WTC11 (cell line): ENCODE measurements at regions not wholly inside any gene's neighbourhood (a gene's known extent, or its start where the extent isn't known, plus 50 kb on each side); places are given as distances from the start of the nearest gene placed in this dataset.

ENCODE experiments used
- ATAC-seq: fragments of 200-7000 bp; cut with Tn5 transposase; 2 replicates; pipeline ENCODE4 v1.10.0; 2021; ENCODE audit warnings: mild to moderate bottlenecking, moderate library complexity
- CTCF ChIA-PET: fragments of 300-600 bp; sonication (Branson Sonifier 250); formaldehyde crosslinking; loops from one replicate; lab custom pipeline; 2021; ENCODE audit warnings: antibody characterized with exemption; lab: Charles Lee
- POLR2A ChIA-PET: fragments of 350-600 bp; sonication (Branson Sonifier 250); formaldehyde crosslinking; loops from one replicate; lab custom pipeline; 2021; ENCODE audit warnings: antibody characterized with exemption; lab: Charles Lee
- DNase-seq: peaks from one replicate; pipeline ENCODE4 v3.0.0; 2021; ENCODE audit warnings: low spot score
- H3K27ac Mint-ChIP-seq: 2 replicates; pipeline ENCODE4 v1.8.0; 2021; ENCODE audit warnings: mixed read lengths
- H3K27me3 Mint-ChIP-seq: 2 replicates; pipeline ENCODE4 v1.8.0; 2021; ENCODE audit warnings: low read depth, mild to moderate bottlenecking, moderate library complexity, mixed read lengths
- H3K36me3 Mint-ChIP-seq: 2 replicates; pipeline ENCODE4 v1.8.0; 2021; ENCODE audit warnings: mixed read lengths
- H3K4me1 Mint-ChIP-seq: 2 replicates; pipeline ENCODE4 v1.8.0; 2022; ENCODE audit warnings: mixed read lengths
- H3K4me3 Mint-ChIP-seq: 2 replicates; pipeline ENCODE4 v1.8.0; 2021; ENCODE audit warnings: mild to moderate bottlenecking, moderate library complexity, mixed read lengths
- H3K9me3 Mint-ChIP-seq: 2 replicates; pipeline ENCODE4 v1.8.0; 2021; ENCODE audit warnings: mixed read lengths
- ESRRA ChIP-seq: sonication (generic); formaldehyde crosslinking; IDR thresholded peaks from 2 replicates; pipeline ENCODE4 v1.8.1; 2022; ENCODE audit warnings: mild to moderate bottlenecking, missing genetic modification reagents, borderline replicate concordance
- GABPB1 ChIP-seq: sonication (generic); formaldehyde crosslinking; IDR thresholded peaks from 2 replicates; pipeline ENCODE4 v1.8.1; 2023; ENCODE audit warnings: mild to moderate bottlenecking, missing genetic modification reagents
- IRF2 ChIP-seq: sonication (generic); formaldehyde crosslinking; IDR thresholded peaks from 2 replicates; pipeline ENCODE4 v1.8.0; 2022; ENCODE audit warnings: low read depth, missing genetic modification reagents, borderline replicate concordance
- KAT7 ChIP-seq: sonication (generic); formaldehyde crosslinking; IDR thresholded peaks from 2 replicates; pipeline ENCODE4 v1.8.1; 2023; ENCODE audit warnings: missing genetic modification reagents, mild to moderate bottlenecking, borderline replicate concordance
- MXD4 ChIP-seq: fragments of 250-450 bp; sonication (Bioruptor Pico); IDR thresholded peaks from 2 replicates; pipeline ENCODE4 v1.8.0; 2021; ENCODE audit warnings: mild to moderate bottlenecking, moderate library complexity, borderline replicate concordance
- NR1H2 ChIP-seq: sonication (generic); formaldehyde crosslinking; IDR thresholded peaks from 2 replicates; pipeline ENCODE4 v1.9.0; 2021; ENCODE audit warnings: mild to moderate bottlenecking, moderate library complexity, missing genetic modification reagents
- SOX15 ChIP-seq: fragments of 250-450 bp; sonication (Bioruptor Pico); IDR thresholded peaks from 2 replicates; pipeline ENCODE4 v1.9.0; 2021; ENCODE audit warnings: mild to moderate bottlenecking
- TEAD4 ChIP-seq: sonication (generic); formaldehyde crosslinking; IDR thresholded peaks from 2 replicates; pipeline ENCODE4 v1.8.0; 2022; ENCODE audit warnings: mild to moderate bottlenecking, missing genetic modification reagents
- ZNF219 ChIP-seq: sonication (generic); formaldehyde crosslinking; IDR thresholded peaks from 2 replicates; pipeline ENCODE4 v1.8.0; 2023; ENCODE audit warnings: missing genetic modification reagents, mild to moderate bottlenecking, borderline replicate concordance
- ZNF232 ChIP-seq: sonication (generic); formaldehyde crosslinking; IDR thresholded peaks from 2 replicates; pipeline ENCODE4 v1.8.0; 2022; ENCODE audit warnings: mild to moderate bottlenecking, missing genetic modification reagents
- ZNF317 ChIP-seq: sonication (generic); formaldehyde crosslinking; IDR thresholded peaks from 2 replicates; pipeline ENCODE4 v1.8.1; 2023; ENCODE audit warnings: low read depth, mild to moderate bottlenecking, moderate library complexity, missing genetic modification reagents, borderline replicate concordance
- ZNF396 ChIP-seq: fragments of 250-450 bp; sonication (Bioruptor Pico); IDR thresholded peaks from 2 replicates; pipeline ENCODE4 v1.8.0; 2021; ENCODE audit warnings: mild to moderate bottlenecking, moderate library complexity, borderline replicate concordance
- ZNF671 ChIP-seq: fragments of 250-450 bp; sonication (Bioruptor Pico); IDR thresholded peaks from 2 replicates; pipeline ENCODE4 v1.8.0; 2021; ENCODE audit warnings: mild to moderate bottlenecking
- TF ChIP-seq, protein P1 (sequence below): sonication (generic); formaldehyde crosslinking; IDR thresholded peaks from 2 replicates; pipeline ENCODE4 v1.8.0; 2022; ENCODE audit warnings: mild to moderate bottlenecking, missing genetic modification reagents
- TF ChIP-seq, protein P2 (sequence below): sonication (generic); formaldehyde crosslinking; IDR thresholded peaks from 2 replicates; pipeline ENCODE4 v1.8.1; 2022; ENCODE audit warnings: mild to moderate bottlenecking, moderate library complexity, missing genetic modification reagents
- TF ChIP-seq, protein P3 (sequence below): fragments of 250-450 bp; sonication (Bioruptor Pico); conservative IDR thresholded peaks from 2 replicates; pipeline ENCODE4 v1.9.0; 2021; ENCODE audit warnings: mild to moderate bottlenecking
- TF ChIP-seq, protein P4 (sequence below): sonication (generic); formaldehyde crosslinking; IDR thresholded peaks from 2 replicates; pipeline ENCODE4 v1.8.1; 2022; ENCODE audit warnings: mild to moderate bottlenecking, missing genetic modification reagents, moderate library complexity, borderline replicate concordance
- TF ChIP-seq, protein P5 (sequence below): sonication (generic); formaldehyde crosslinking; IDR thresholded peaks from 2 replicates; pipeline ENCODE4 v1.8.1; 2023; ENCODE audit warnings: mild to moderate bottlenecking, missing genetic modification reagents, moderate library complexity
- TF ChIP-seq, protein P6 (sequence below): sonication (generic); formaldehyde crosslinking; IDR thresholded peaks from 2 replicates; pipeline ENCODE4 v1.8.1; 2023; ENCODE audit warnings: mild to moderate bottlenecking, missing genetic modification reagents

DNA sequence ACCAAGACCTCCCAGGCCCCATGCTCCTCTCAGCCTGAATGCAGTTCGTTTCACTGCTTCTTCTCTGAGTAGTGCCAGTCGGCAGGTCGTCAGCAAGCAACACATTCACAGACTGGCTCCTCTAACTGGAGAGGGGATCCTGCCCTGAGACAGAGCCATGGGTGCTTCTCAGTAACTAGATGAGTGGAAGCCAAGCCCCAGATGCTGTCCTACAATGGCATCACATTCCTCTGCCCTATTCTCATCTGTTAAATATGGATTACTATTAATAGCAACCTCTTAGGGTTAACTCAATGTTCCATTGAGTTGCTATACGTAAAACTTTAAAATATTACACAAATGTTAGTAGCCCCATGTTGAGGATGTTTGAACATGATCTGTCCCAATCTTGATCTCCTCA, 84.2 kb upstream of the S1PR1 start:
- Mint-ChIP-seq H3K9me3 (no peaks in the 10 kb centered on the region), H3K27me3 (no peaks in the 10 kb centered on the region; the same call in 1 of the 2 replicates), H3K4me3 (no peak overlapping the region), H3K27ac (no peak overlapping the region), H3K36me3 (no peaks in the 10 kb centered on the region), H3K4me1 (peaks cover 17% of the 10 kb centered on the region)
- CTCF ChIA-PET: no interaction called here
- TF ChIP-seq ZNF396 (CRISPR knock-in tag): no peak
- no peak for TF ChIP-seq KAT7
- no peak for TF ChIP-seq GABPB1 (CRISPR knock-in tag)
- ATAC-seq (no peak), DNase-seq (no peak)
- POLR2A ChIA-PET: no interaction called here

DNA sequence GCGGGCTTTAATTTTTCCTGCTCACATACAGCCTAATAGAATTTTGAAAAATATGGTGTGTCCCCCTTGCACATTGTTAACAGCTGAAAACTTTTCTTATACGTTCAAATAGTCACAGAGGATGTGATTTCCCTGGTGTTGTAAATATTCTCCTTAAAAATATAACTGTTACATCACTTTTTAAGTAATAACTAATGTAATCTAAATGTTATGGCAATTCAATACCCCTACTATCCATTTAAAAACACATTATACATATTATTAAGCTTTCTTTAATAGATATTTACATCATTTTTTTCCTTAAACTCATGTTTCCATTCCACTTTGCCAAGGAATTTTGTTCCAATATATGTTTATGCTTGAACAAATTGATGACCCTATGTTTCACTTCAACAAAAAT, 85.5 kb upstream of the S1PR1 start:
- POLR2A ChIA-PET: no interaction called here
- DNase-seq (no peak), ATAC-seq (no peak)
- Mint-ChIP-seq H3K27ac (no peak overlapping the region), H3K4me1 (peaks cover 21% of the 10 kb centered on the region), H3K36me3 (no peaks in the 10 kb centered on the region), H3K9me3 (no peaks in the 10 kb centered on the region), H3K27me3 (no peaks in the 10 kb centered on the region), H3K4me3 (no peak overlapping the region)
- no peak for TF ChIP-seq NR1H2 (CRISPR knock-in tag)
- TF ChIP-seq TEAD4: no peak
- TF ChIP-seq ZNF671 (CRISPR knock-in tag): no peak
- no peak for TF ChIP-seq ZNF219 (CRISPR knock-in tag)
- TF ChIP-seq IRF2 (CRISPR knock-in tag): no peak
- no peak for TF ChIP-seq MXD4 (CRISPR knock-in tag)
- TF ChIP-seq ESRRA (CRISPR knock-in tag): no peak
- TF ChIP-seq, protein P1, sequence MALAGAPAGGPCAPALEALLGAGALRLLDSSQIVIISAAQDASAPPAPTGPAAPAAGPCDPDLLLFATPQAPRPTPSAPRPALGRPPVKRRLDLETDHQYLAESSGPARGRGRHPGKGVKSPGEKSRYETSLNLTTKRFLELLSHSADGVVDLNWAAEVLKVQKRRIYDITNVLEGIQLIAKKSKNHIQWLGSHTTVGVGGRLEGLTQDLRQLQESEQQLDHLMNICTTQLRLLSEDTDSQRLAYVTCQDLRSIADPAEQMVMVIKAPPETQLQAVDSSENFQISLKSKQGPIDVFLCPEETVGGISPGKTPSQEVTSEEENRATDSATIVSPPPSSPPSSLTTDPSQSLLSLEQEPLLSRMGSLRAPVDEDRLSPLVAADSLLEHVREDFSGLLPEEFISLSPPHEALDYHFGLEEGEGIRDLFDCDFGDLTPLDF (CRISPR knock-in tag): no peak
- CTCF ChIA-PET: no interaction called here

DNA sequence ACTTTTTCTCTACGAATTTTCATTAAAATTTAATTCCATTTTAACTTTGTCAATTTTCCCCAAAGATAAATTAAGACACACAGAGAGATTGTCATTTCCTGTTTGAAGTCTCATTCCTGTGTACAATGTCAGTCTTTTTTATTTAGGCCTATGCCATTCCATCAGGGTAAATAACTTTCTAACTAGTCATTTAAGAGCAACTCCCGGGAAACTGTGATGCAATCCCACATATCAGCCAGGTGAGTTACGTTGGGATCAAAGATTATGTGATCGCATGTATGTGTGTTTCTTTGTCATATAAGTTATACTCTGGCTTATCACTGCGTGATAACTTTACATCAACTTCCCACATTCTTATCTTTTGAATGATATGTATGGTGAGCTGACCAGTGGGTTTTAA, 86.1 kb upstream of the S1PR1 start:
- Mint-ChIP-seq H3K36me3 (no peaks in the 10 kb centered on the region), H3K4me1 (peaks cover 21% of the 10 kb centered on the region), H3K4me3 (no peak overlapping the region), H3K9me3 (no peaks in the 10 kb centered on the region), H3K27me3 (no peaks in the 10 kb centered on the region), H3K27ac (no peak overlapping the region; the same call in 1 of the 2 replicates)
- ATAC-seq: no peak
- DNase-seq: no peak
- ChIA-PET POLR2A (no interaction called here), CTCF (no interaction called here)
- TF ChIP-seq, protein P2, sequence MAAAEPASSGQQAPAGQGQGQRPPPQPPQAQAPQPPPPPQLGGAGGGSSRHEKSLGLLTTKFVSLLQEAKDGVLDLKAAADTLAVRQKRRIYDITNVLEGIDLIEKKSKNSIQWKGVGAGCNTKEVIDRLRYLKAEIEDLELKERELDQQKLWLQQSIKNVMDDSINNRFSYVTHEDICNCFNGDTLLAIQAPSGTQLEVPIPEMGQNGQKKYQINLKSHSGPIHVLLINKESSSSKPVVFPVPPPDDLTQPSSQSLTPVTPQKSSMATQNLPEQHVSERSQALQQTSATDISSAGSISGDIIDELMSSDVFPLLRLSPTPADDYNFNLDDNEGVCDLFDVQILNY (CRISPR knock-in tag): no peak
- 0 out of 2 replicates have a peak, but pooled peaks have one; percentile 15 for TF ChIP-seq GABPB1 (CRISPR knock-in tag)

DNA sequence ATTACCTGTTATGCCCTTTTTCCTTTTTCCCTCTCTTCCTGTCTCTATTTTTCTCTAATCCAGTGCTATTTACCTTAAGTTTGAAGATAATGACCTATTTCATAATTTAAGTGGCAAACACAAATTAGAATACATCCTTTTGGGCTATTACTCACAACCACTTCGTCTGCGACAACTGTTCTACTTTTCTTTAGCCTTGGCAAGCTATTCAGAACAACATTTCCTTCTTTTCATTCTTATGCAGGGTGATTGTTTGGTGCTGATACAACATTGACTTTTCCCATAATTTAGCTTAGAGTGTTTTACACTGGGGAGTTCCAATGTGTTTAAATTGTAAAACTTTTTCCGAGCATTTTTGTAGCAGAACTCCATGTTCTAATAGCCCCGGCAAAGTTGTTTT, 86.6 kb upstream of the S1PR1 start:
- ATAC-seq (no peak), DNase-seq (no peak)
- peaks cover 21% of the 10 kb centered on the region for H3K4me1 Mint-ChIP-seq
- POLR2A ChIA-PET: no interaction called here
- CTCF ChIA-PET: no interaction called here
- no peaks in the 10 kb centered on the region for H3K36me3 Mint-ChIP-seq
- no peak for TF ChIP-seq ZNF232 (CRISPR knock-in tag)
- H3K4me3 Mint-ChIP-seq: no peak overlapping the region
- H3K27ac Mint-ChIP-seq: no peak overlapping the region
- no peaks in the 10 kb centered on the region for H3K9me3 Mint-ChIP-seq
- no peaks in the 10 kb centered on the region for H3K27me3 Mint-ChIP-seq

DNA sequence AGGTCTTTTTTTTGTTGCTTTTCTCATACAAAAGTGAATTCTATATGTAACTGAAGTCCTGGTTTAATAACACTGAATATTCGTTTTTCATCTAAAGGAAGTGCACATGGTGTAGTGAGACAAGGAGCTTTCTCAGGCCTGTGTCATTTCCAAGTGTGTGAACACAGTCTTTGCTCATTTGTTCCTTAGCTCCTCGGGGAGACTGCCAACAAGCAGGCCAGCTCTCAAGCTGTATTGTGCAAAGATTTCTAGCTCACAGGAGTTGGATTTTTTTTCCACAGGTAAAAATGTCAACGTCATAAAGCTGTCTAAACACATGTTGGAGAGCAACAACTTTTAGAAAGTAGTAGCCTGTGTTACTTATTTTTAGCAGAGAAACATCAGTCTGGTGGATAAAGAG, 87.8 kb upstream of the S1PR1 start:
- POLR2A ChIA-PET: no interaction called here
- ATAC-seq: 0 out of 2 replicates have a peak, but pooled peaks have one; percentile 26

More for the DNA sequence above, 87.8 kb upstream of the S1PR1 start:
- no peaks in the 10 kb centered on the region for H3K27me3 Mint-ChIP-seq
- peaks cover 21% of the 10 kb centered on the region for H3K4me1 Mint-ChIP-seq
- no peak for DNase-seq
- CTCF ChIA-PET: no interaction called here
- H3K36me3 Mint-ChIP-seq: no peaks in the 10 kb centered on the region
- TF ChIP-seq, protein P3, sequence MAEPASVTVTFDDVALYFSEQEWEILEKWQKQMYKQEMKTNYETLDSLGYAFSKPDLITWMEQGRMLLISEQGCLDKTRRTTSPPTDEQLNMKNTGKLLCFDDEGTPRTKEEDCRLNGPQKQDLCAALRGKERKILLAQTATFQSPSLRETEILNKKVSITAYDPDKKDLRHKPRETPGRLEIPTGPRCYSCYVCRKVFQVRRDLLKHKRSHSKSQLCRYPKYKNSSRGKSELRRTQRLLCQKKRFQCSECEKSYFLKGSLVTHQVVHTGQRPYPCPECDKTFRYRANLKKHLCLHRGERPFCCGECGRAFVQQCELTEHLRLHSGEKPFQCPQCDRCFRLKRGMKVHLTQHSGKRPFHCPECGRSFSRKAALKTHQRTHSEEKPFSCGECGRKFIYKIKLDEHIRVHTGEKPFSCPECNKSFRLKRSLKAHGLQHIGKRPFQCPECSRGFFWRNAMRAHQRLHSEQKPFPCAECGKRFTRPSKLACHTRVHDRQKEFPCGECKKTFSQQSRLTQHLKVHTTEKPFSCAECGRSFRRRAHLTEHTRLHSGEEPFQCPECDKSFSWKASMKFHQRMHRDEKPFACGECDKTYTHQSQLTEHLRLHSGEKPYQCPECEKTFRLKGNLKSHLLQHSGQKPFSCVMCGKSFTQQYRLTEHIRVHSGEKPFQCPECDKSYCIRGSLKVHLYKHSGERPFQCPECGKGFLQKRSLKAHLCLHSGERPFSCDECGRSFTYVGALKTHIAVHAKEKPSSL: no peak
- TF ChIP-seq, protein P4, sequence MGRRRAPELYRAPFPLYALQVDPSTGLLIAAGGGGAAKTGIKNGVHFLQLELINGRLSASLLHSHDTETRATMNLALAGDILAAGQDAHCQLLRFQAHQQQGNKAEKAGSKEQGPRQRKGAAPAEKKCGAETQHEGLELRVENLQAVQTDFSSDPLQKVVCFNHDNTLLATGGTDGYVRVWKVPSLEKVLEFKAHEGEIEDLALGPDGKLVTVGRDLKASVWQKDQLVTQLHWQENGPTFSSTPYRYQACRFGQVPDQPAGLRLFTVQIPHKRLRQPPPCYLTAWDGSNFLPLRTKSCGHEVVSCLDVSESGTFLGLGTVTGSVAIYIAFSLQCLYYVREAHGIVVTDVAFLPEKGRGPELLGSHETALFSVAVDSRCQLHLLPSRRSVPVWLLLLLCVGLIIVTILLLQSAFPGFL: no peak
- TF ChIP-seq SOX15 (CRISPR knock-in tag) (no peak), ZNF317 (CRISPR knock-in tag) (no peak), KAT7 (no peak)
- TF ChIP-seq, protein P5, sequence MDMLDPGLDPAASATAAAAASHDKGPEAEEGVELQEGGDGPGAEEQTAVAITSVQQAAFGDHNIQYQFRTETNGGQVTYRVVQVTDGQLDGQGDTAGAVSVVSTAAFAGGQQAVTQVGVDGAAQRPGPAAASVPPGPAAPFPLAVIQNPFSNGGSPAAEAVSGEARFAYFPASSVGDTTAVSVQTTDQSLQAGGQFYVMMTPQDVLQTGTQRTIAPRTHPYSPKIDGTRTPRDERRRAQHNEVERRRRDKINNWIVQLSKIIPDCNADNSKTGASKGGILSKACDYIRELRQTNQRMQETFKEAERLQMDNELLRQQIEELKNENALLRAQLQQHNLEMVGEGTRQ: no peak
- TF ChIP-seq, protein P6, sequence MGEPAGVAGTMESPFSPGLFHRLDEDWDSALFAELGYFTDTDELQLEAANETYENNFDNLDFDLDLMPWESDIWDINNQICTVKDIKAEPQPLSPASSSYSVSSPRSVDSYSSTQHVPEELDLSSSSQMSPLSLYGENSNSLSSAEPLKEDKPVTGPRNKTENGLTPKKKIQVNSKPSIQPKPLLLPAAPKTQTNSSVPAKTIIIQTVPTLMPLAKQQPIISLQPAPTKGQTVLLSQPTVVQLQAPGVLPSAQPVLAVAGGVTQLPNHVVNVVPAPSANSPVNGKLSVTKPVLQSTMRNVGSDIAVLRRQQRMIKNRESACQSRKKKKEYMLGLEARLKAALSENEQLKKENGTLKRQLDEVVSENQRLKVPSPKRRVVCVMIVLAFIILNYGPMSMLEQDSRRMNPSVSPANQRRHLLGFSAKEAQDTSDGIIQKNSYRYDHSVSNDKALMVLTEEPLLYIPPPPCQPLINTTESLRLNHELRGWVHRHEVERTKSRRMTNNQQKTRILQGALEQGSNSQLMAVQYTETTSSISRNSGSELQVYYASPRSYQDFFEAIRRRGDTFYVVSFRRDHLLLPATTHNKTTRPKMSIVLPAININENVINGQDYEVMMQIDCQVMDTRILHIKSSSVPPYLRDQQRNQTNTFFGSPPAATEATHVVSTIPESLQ (CRISPR knock-in tag): no peak
- TF ChIP-seq, all 79 proteins: peak for 0
- H3K27ac Mint-ChIP-seq: no peak overlapping the region; the same call in 1 of the 2 replicates
- H3K4me3 Mint-ChIP-seq: no peak overlapping the region
- no peaks in the 10 kb centered on the region for H3K9me3 Mint-ChIP-seq
